ENCODE measurements at regions not wholly inside any gene's neighbourhood (a gene's known extent, or its start where the extent isn't known, plus 50 kb on each side); places are given as distances from the start of the nearest gene placed in this dataset.

- H3K9me3 ChIP-seq (ENCODE audit: control insufficient read depth in 1 of 2, insufficient read depth in 1 of 2, low read depth in 1 of 2, low read length in 2 of 2): no peaks in the 10 kb centered on the region
- H3K4me2 ChIP-seq (ENCODE audit: low read length): no peak overlapping the region
- no TSS peak for BruUV-seq (replicated peaks)
- no peak overlapping the region for H3K27ac ChIP-seq (ENCODE audit: low read depth, low read length)
- TF ChIP-seq ATF3 (IDR thresholded peaks at IDR 0.05) (no peak), CEBPB (IDR thresholded peaks at IDR 0.05; ENCODE audit: low read depth) (no peak), POLR2AphosphoS5 (IDR thresholded peaks at IDR 0.05; ENCODE audit: low read depth, low read length) (no peak), SP1 (IDR thresholded peaks at IDR 0.05; ENCODE audit: low read depth) (no peak), REST (IDR thresholded peaks at IDR 0.05; ENCODE audit: low read depth) (no peak), EZH2 (IDR thresholded peaks at IDR 0.05) (no peak), TCF7L2 (IDR thresholded peaks at IDR 0.05; ENCODE audit: borderline replicate concordance, extremely low read depth, insufficient read depth, insufficient read length) (no peak), ZNF274 (IDR thresholded peaks at IDR 0.05; ENCODE audit: low read depth, low read length) (no peak), ELF1 (IDR thresholded peaks at IDR 0.05; ENCODE audit: borderline replicate concordance, low read depth) (no peak), EGR1 (IDR thresholded peaks at IDR 0.05; ENCODE audit: low read depth) (no peak), CBX3 (IDR thresholded peaks at IDR 0.05; ENCODE audit: low read depth) (no peak), SRF (IDR thresholded peaks at IDR 0.05; ENCODE audit: low read depth) (no peak), RAD21 (IDR thresholded peaks at IDR 0.05; ENCODE audit: low read depth) (no peak), SIN3A (IDR thresholded peaks at IDR 0.05; ENCODE audit: low read depth) (no peak), ZFX (IDR thresholded peaks at IDR 0.05) (no peak), ZBTB33 (IDR thresholded peaks at IDR 0.05; ENCODE audit: extremely low read depth, insufficient replicate concordance, low read length) (no peak), JUND (IDR thresholded peaks at IDR 0.05) (no peak)
- H3K9ac ChIP-seq (ENCODE audit: low read length): no peak overlapping the region
- H3K9me2 ChIP-seq (ENCODE audit: insufficient read depth): no peaks in the 10 kb centered on the region
- ChIA-PET POLR2A (no interaction called here), CTCF (no interaction called here), RAD21 (ENCODE audit: low non-redundant PET in 1 of 2, low total read pairs in 2 of 2, uncharacterized antibody in 2 of 2, unreplicated experiment in 2 of 2) (no interaction called here)
- no peaks in the 10 kb centered on the region for H4K20me1 ChIP-seq (ENCODE audit: insufficient read depth)
- no peaks in the 10 kb centered on the region for H3K79me2 ChIP-seq (ENCODE audit: insufficient read depth, low read length)
- intact Hi-C loops (cut with micrococcal nuclease): no loop called here
- ATAC-seq (no peak), DNase-seq (ENCODE audit: low read depth, low spot score) (no peak)
- H3K4me3 ChIP-seq (replicated peaks in 1 of 2; ENCODE audit: low read depth in 1 of 2, low read length in 2 of 2): no peak overlapping the region
- 0 out of 2 replicates have a peak, but pooled peaks cover 6% of the 10 kb centered on the region for H3K27me3 ChIP-seq (ENCODE audit: insufficient read depth, low read length)
- no peak overlapping the region for H2AFZ ChIP-seq (ENCODE audit: low read depth, low read length, poor library complexity, severe bottlenecking)
- H3K4me1 ChIP-seq (ENCODE audit: control insufficient read depth in 1 of 2, insufficient read depth in 2 of 2, low read length in 2 of 2): no peaks in the 10 kb centered on the region
- no peaks in the 10 kb centered on the region for H3K36me3 ChIP-seq (ENCODE audit: control insufficient read depth in 1 of 2, insufficient read depth in 2 of 2, low read length in 2 of 2)
Observed at GRCh38 chr2:204486321-204486720, 59.0 kb upstream of the PARD3B start.
